ENCODE measurements at regions not wholly inside any gene's neighbourhood (a gene's known extent, or its start where the extent isn't known, plus 50 kb on each side); places are given as distances from the start of the nearest gene placed in this dataset.

DNA sequence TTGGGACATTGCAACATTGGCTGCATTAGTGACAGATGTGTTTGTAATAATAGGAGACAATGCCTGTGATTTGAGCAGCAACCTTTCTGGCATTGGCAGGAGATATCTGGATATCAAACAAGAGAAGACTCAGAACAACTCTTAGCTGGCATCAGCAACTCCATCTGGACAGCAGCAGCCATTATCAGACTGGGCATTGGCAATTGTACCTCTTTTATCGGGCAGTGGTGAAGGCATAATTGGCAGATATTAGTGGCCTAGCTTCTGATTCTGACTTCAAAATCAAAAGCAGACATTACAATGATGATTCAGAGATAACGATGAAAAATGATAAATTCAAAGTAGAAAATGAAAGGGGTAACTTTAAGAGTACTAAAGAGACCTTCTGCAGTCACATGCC lies 1193.7 kb downstream of the EFNB2 start:
- H3K9me3 ChIP-seq, result no peaks in the 10 kb centered on the region
- no peaks in the 10 kb centered on the region for H3K27me3 ChIP-seq
- DNase-seq, result no peak
- H3K27ac ChIP-seq, result no peak overlapping the region
- TF ChIP-seq, protein P1, sequence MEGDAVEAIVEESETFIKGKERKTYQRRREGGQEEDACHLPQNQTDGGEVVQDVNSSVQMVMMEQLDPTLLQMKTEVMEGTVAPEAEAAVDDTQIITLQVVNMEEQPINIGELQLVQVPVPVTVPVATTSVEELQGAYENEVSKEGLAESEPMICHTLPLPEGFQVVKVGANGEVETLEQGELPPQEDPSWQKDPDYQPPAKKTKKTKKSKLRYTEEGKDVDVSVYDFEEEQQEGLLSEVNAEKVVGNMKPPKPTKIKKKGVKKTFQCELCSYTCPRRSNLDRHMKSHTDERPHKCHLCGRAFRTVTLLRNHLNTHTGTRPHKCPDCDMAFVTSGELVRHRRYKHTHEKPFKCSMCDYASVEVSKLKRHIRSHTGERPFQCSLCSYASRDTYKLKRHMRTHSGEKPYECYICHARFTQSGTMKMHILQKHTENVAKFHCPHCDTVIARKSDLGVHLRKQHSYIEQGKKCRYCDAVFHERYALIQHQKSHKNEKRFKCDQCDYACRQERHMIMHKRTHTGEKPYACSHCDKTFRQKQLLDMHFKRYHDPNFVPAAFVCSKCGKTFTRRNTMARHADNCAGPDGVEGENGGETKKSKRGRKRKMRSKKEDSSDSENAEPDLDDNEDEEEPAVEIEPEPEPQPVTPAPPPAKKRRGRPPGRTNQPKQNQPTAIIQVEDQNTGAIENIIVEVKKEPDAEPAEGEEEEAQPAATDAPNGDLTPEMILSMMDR (IDR thresholded peaks at IDR 0.05), result no peak
- WGBS, 2 donors, result 90 to 93% methylated on average over 2 of the region's 2 CpGs
- no peak overlapping the region for H3K4me3 ChIP-seq
- no peaks in the 10 kb centered on the region for H3K4me1 ChIP-seq
- intact Hi-C loops (cut with DNase I), result loop anchor here in 1 of 10 donors (2.0 kb wide), 1 partner anchor 67 kb away; no protein-coding TSS in a partner anchor
- ATAC-seq, result no peak
- H3K36me3 ChIP-seq, result no peaks in the 10 kb centered on the region

DNA sequence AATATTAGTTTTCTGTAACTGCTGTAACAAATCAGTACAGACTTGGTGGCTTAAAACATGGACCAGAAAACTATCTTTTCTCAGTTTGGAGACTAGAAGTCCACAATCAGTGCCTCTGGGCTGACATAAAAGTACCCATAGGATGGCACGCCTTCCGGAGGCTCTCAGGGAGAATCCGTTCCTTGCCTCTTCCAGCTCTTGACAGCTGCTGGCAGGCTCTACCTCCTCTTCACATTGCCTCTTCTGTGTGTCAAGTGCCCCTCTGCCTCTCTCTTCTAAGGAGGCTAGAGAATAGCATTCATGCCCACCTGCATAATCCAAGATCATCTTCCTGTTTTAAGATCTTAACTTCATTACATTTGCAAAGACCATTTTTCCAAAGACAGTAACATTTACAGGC lies 1194.2 kb downstream of the EFNB2 start:
- intact Hi-C loops (cut with DNase I), result no loop called here
- H3K27ac ChIP-seq, result no peak overlapping the region
- TF ChIP-seq, protein P1 (IDR thresholded peaks at IDR 0.05), result no peak
- H3K4me3 ChIP-seq, result no peak overlapping the region
- 46 to 71% methylated on average over 3 of the region's 3 CpGs for WGBS, 2 donors
- no peaks in the 10 kb centered on the region for H3K9me3 ChIP-seq
- H3K27me3 ChIP-seq, result no peaks in the 10 kb centered on the region
- no peak for DNase-seq
- H3K36me3 ChIP-seq, result no peaks in the 10 kb centered on the region
- no peak for ATAC-seq
- no peaks in the 10 kb centered on the region for H3K4me1 ChIP-seq

DNA sequence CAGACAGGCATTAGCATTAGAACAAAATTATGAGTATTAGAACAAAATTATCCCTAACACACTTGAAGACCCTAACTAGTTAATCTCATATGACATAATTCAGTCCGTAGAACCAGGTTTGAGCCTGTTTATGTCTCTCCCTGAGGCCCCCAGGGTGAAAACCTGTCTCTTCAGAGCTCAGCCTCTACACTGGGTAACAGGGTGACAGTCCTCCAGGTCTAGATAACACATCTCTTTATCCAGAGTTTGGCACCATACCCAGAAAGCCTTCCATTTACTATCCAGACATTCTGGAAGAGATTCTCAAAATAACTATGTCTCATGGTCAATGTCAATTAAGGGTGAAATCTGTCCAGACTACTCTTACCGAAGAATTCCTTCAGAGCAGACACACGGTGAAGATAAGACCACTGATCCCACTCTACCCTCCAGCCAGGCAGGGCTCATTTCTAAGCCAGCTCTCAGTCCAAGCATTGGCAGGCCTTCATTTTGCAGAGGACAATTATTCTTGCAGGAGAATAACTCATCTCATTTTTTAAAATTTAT lies 1195.3 kb downstream of the EFNB2 start:
- no peak overlapping the region for H3K4me3 ChIP-seq
- no peaks in the 10 kb centered on the region for H3K36me3 ChIP-seq
- no peaks in the 10 kb centered on the region for H3K9me3 ChIP-seq
- ATAC-seq (peak in 2 of 8 donors; percentile 22 to 39), DNase-seq (no peak)
- 45 to 46% methylated on average over 3 of the region's 3 CpGs for WGBS, 2 donors
- peaks cover 0 to 5% (median 0%) of the 10 kb centered on the region in 9 donors for H3K4me1 ChIP-seq
- no peaks in the 10 kb centered on the region for H3K27me3 ChIP-seq
- intact Hi-C loops (cut with DNase I), result no loop called here
- TF ChIP-seq, protein P1 (IDR thresholded peaks at IDR 0.05), result no peak
- no peak overlapping the region for H3K27ac ChIP-seq

DNA sequence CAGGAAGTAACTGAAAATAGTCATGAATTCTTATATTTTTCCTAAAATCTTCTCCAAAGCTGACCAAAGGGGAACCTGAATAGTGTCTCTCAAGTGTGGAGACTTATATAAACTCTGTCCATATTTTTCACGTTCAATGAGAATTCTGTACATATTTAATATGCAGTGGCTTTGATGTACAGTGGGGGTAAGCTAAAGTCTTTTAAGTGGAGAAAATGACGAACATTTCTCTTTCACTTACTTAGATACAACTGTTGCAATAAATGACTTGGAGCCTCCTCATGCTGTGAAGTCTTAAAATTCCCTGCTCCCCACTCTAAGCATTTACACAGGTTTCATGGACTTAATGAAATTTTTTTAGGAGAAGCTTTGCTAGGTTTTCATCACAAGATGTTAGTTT lies 1196.7 kb downstream of the EFNB2 start:
- whole genome bisulfite sequencing, 2 donors, result 86 to 91% methylated on average over 2 of the region's 2 CpGs
- no peak overlapping the region for H3K4me3 ChIP-seq
- DNase-seq, result no peak
- H3K27me3 ChIP-seq, result no peaks in the 10 kb centered on the region
- no peaks in the 10 kb centered on the region for H3K36me3 ChIP-seq
- intact Hi-C loops (cut with DNase I), result no loop called here
- H3K9me3 ChIP-seq, result no peaks in the 10 kb centered on the region
- TF ChIP-seq, protein P1 (IDR thresholded peaks at IDR 0.05), result no peak
- peaks cover 0 to 17% (median 2%) of the 10 kb centered on the region in 9 donors for H3K4me1 ChIP-seq
- H3K27ac ChIP-seq, result no peak overlapping the region
- ATAC-seq, result no peak
